Astrocyte of the hippocampus (primary cell): ENCODE measurements at regions not wholly inside any gene's neighbourhood (a gene's known extent, or its start where the extent isn't known, plus 50 kb on each side); places are given as distances from the start of the nearest gene placed in this dataset.
"Not testable (repeated sequence)": the region's sequence is repeated elsewhere in the genome, so short reads cannot be mapped to it uniquely, and the experiment has no call there.

Experiments
- DNase-seq: peaks from one replicate; pipeline ENCODE4 v3.0.0; 2011; ENCODE audit warnings: low read depth, low spot score

DNA sequence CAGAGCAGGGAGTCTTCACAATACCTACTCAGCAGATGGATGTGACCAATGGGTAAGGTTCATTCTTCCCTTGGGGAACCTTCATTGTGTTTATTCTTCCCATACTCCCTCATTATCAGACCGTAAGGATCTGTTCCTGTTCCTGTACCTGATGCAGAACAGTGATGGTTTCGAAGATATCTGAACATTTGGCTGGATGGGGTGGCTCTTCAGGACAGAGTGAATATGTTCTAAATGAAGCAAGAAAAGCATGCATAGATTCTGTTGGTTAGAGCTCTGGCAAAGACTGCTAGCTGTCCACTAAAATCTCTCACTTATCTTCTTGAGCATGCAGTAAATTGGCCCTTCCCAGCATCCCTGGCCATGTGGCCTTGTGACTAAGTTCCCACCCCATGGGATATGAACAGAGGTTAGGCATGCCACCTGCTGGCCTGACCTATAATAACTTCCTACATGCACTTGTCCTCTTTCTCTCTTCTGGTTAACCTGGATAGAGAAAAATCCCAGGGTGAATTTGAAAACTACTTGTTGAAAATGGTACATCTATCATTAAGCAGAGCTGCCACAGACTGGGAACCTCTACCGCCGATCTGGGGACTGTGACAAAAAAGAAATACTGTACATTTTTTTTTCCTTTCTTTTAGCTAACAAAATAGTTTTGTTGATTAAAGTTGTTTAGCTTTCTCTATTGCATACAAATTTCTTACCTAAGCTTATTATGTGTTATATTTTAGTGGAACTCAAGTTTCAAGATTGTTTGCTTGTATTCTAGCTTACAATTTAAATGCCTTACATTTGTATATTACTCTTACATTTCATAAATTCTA, 60.0 kb upstream of the BANK1 start:
- DNase-seq: peak; percentile 77

GRCh38 chr4:101727238-101727637, 63.3 kb upstream of the BANK1 start:
- no peak for DNase-seq

- DNase-seq: no peak
Observed at GRCh38 chr4:101724093-101724492, 66.4 kb upstream of the BANK1 start.

DNA sequence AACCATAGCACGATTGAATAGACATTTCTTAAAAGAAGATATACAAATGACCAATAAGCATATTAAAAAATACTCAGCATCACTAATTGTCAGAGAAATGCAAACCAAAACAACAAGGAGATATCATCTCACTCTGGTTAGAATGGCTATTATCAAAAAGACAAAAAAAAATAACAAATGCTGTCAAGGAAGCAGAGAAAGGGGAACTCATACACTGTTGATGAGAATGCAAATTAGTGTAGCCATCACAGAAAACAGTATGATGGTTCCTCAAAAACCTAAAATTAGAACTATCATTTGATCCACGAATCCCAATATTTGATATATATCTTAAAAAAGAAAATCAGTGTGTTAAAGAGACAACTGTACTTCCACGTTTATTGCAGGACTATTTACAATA, 71.7 kb upstream of the BANK1 start:
- no peak for DNase-seq

DNA sequence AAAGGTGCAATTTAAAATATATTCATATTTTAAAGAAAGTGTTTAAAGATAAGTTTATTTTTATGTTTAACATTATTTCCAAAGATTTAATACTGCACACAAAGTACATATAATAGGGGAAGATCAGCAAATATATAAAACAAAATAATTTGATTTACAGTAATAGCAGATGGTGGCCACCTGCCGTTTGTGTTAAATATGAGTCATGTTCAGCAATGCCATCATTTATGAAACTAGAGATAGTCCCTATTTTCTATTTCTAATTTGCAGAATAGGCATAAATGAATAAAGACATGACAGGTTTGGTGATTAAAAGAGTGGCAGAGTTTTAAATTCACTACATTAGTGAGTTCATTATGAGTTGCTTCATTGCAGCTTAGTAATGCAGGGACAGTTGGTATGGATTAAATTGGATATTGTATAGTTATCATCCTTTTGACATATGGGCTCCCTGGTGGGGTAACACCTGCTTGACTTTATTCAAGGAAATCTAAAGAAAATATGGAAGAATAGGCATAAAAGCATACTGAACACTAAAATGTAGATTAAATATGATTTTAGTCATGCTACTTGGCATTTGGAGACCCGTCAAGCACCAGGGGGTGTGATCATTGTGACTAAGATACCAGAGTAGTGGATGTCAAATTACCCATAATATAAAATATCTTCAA, 78.8 kb upstream of the BANK1 start:
- no peak for DNase-seq

- DNase-seq: no peak
Observed at GRCh38 chr4:101710806-101711205, 79.7 kb upstream of the BANK1 start.

DNA sequence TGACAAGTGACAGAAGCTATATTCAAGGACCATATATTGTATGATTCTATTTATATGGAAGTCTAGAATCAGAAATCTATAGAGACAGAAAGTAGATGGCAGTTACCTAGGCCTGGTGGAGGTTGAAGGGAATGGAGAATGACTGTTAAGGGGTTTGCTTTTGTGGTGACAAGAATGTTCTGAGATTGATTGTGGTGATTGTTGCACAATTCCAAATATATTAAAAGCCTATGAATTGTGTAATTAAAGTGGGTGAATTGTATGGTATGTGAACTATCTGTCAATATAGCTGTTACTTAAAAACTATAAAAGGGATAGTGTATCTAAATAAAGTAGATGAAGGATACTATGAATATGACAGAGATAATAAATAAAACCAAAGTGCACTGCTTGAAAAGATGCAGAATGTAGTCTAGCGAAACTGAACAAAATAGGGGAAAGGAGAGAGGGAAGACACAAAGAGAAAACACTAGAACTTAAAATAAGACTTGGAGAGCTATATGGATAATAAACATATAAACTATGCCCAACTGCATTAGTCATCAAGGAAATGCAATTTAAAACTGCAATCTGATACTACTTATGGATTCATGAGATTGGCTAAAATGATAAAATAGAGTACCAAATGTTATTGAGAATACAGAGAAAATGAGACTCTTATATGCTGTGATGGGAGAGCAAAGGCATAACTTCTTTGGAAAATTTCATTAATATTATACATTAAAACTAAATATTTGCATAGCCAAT, 82.1 kb upstream of the BANK1 start:
- DNase-seq: no peak

DNA sequence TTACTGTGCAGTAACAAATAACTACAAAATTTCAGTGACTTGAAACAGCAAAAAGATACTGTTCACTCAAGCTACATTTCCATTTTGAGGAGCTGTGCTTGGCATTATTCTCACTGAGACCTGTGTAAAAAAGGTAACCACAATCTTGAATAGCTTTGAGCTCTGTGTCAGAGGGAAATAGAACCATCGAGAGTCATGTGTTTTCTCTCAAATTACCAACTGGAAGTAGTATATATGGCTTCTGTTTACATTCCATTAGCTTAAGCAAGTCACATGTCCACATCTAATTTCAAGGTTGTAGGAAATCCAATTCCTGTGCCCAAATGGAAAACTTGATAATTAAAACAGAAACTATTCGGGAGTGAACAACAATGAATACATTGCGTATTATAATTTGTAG, 82.9 kb upstream of the BANK1 start:
- DNase-seq: peak; percentile 3

DNA sequence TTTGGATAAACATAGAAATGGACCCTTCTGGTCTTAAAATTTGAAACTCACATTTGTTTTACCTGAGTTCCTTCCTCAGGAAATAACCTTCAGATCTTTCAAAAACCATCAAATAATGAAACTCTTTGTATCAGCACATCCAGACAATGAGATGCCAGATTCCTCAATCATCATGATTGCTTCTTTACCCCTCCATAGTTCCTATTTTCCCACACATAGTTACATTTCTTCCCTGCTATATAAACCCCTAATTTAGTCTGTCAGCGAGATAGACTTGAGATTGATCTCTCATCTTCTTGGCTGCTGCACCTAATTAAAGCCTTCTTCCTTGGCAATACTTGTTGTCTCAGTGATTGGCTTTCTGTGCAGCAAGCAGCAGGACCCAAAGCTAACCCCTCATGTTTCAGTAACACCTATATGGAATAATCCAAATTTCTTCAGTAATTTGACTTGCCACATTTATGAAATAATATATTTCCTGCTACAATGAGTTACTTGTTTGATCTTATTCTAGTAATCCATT, 83.9 kb upstream of the BANK1 start:
- DNase-seq: no peak

- no peak for DNase-seq
Observed at GRCh38 chr4:101701551-101701950, 89.0 kb upstream of the BANK1 start.

GRCh38 chr4:101699441-101700124, 90.9 kb upstream of the BANK1 start:
- no peak for DNase-seq

GRCh38 chr4:101697266-101697665, 93.3 kb upstream of the BANK1 start:
- no peak for DNase-seq

DNA sequence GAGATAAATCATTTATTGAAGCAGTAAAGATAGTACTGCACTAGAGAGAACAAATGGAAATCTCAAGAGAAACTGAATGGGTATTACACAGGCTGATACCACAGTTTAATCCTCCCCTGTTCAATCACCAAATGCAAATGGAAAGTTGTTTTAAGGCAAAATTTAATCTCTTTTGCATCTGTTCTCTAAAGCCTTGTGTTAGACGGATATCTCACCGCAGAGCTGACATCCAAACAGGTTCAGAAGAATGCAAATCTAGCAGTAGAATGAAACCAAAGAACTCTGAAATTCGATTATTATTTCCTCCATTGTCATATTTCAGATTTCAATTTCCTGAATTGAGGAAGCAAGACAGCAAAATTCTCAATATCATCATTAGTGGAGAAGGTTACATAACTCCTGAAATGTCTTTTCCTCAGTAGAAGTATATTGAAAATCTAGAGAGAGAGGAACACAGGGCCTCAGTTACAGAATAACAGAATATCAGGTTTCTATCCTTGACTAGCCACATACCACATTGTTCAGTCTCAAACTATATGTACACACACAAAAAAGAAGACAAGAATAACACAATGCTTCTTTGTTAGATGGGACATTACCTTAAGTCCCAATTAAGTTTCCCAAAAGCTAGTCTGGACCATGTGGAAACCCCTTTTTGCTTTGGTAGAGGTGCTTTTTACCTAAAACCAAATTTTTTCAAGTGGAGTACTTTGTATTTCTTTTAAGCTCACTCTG, 94.1 kb upstream of the BANK1 start:
- no peak for DNase-seq

DNA sequence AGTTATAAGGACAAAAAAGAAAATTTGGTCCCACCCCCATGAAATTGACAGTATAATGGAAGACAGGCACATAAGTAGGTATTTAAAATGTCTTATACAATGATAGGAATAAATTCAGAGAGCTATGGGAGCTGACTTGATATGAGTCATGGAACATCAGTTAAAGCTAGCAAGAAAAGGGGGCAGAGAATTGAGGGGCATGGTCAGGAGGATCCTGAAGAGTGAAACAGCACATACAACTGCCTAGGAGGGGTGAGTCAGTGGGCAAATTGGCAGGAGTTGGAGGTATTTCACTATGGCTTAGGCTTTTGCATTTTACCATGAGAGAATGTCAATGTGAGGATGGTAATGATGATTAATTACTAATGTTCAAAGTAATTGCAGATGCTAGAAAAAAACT, 95.4 kb upstream of the BANK1 start:
- DNase-seq: peak; percentile 39

DNA sequence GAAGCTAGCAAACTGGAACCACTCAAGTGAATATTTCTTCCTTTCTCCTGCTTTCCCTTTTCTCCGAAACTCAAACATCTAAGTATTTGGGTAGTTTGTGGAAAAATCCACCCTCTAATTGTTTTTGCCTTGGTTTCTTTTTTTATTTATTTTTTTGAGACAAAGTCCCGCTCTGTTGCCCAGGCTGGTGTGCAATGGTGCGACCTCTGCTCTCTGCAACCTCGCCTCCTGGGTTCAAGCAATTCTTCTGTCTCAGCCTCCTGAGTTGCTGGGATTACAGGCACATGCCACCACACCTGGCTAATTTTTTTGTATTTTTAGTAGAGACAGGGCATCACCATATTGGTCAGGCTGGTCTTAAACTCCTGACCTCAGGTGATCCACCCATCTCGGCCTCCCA, 96.1 kb upstream of the BANK1 start:
- DNase-seq: not testable (repeated sequence)

DNA sequence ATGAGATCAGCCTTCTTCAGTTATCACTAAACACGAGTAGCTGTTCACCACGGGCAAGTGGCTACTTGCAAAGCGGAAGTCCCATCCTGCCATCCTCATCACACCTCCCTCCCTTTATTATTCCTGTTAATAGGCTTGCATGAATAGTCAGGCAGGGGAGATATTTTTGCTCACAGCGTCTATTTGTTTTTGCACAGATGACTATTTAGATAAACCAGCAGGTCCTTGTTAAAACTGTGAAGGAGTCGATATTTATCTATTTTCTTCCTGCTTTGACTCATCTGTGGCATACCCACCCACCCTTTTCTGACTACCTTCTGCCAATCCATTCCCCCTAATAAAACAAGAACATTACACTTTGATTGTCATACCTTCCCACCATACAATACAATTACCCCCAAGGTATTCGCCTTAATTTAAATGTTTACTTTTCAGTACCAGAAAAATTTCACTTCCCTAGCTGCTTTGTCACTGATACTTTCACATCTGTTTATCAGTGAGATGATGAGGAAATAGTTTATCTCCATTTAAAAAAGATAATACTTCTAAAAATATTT, 96.6 kb upstream of the BANK1 start:
- DNase-seq: no peak

- no peak for DNase-seq
Observed at GRCh38 chr4:101689220-101689619, 101.3 kb upstream of the BANK1 start.

DNA sequence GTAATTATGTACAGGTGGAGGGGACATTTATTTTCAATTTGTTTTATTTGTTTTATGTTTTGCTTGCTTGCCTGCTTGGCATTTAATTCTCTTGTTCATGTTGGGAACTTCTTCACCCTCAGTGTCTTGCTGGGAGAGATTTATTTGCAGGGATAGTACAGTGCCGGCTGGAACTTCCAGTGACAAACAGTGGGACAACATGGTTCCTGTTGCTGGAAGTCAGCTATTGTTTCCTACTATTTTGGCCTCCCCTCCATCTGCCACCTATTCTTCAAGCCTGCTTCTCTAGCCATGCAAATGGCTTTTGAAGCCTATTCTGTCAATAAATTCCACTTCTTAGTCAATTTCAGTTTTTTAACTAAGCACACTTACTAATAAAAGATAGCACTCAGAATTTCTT, 105.4 kb upstream of the BANK1 start:
- no peak for DNase-seq

GRCh38 chr4:101682946-101683345, 107.6 kb upstream of the BANK1 start:
- no peak for DNase-seq

DNA sequence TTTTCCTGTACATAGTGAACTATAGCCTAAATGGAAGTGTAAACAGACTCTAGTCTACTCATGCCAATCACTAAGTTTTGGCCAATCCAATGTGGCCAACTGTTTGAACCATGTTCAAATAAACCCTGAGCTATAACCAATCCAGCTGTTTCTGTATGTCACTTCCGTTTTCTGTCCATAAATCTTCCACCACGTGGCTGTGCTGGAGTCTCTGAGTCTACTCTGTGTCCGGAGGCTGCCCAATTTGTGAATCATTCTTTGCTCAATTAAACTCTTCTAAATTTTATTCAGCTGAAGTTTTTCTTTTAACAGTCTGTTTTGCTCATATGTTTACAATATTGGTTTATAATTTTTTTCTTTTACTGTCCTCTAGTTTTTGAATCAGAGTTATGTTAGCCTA, 112.3 kb upstream of the BANK1 start:
- no peak for DNase-seq

DNA sequence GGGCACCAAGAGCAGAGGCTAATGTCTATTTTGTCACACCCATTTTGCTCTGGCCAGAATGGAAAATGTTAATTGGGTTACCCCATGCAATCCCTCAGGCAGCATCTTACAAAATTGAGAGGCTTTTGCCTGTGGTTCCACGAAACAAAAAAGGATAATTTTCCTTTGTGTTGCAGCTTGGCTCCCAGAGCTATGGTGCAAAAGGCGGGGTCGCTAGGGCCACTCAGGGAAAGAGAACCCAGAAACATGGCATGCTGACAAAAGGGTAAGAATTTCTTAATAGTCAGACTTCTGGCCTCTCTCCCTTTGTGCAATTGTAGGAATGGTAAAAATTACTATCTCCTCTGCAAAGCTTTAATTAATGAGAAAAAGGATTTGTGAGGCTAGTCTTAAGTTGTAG, 119.6 kb upstream of the BANK1 start:
- no peak for DNase-seq
